GM13977 (cell line): ENCODE measurements at regions not wholly inside any gene's neighbourhood (a gene's known extent, or its start where the extent isn't known, plus 50 kb on each side); places are given as distances from the start of the nearest gene placed in this dataset.

Experiments used
- DNase-seq: peaks from one replicate; pipeline ENCODE4 v3.0.0; 2012; ENCODE audit warnings: low spot score
- in situ Hi-C: fragments of 300-500 bp; cut with MboI; formaldehyde crosslinking; loops from one replicate; pipeline ENCODE4 v1.12.0; 2022; ENCODE audit warnings: low sequenced_read_pairs, low pct_unique_long_range_greater_than_20kb, mixed read lengths, inconsistent platforms; ENCODE audit not compliant: unreplicated experiment
- TF ChIP-seq, protein P1 (sequence below): IDR thresholded peaks from 2 replicates; pipeline ENCODE4 v1.5.1; 2012; ENCODE audit warnings: mild to moderate bottlenecking, control low read depth; ENCODE audit not compliant: insufficient read depth; ENCODE audit errors: extremely low read depth, missing control alignments

DNA sequence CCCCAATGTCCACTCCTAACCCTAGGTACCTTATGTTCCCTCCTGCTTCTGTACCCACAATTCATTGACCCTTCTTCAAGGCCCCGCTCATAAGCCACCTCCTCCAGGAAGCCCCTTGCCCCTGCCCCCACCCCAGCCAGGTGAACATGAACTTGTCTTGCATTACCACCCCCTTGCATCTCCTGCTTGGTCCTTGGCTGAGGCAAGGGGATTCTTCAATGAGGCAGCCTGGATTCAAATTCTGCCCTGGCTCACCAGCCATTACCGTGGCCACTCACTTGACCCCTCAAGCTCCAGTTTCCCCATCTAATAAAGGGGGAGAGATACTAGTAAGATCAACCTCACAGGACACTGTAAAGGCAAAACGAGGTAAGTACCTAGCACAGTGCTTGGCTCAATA is 193.1 kb downstream of the DICER1 start:
- TF ChIP-seq, protein P1, sequence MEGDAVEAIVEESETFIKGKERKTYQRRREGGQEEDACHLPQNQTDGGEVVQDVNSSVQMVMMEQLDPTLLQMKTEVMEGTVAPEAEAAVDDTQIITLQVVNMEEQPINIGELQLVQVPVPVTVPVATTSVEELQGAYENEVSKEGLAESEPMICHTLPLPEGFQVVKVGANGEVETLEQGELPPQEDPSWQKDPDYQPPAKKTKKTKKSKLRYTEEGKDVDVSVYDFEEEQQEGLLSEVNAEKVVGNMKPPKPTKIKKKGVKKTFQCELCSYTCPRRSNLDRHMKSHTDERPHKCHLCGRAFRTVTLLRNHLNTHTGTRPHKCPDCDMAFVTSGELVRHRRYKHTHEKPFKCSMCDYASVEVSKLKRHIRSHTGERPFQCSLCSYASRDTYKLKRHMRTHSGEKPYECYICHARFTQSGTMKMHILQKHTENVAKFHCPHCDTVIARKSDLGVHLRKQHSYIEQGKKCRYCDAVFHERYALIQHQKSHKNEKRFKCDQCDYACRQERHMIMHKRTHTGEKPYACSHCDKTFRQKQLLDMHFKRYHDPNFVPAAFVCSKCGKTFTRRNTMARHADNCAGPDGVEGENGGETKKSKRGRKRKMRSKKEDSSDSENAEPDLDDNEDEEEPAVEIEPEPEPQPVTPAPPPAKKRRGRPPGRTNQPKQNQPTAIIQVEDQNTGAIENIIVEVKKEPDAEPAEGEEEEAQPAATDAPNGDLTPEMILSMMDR: no peak
- no peak for DNase-seq
- in situ Hi-C loops: no loop called here

DNA sequence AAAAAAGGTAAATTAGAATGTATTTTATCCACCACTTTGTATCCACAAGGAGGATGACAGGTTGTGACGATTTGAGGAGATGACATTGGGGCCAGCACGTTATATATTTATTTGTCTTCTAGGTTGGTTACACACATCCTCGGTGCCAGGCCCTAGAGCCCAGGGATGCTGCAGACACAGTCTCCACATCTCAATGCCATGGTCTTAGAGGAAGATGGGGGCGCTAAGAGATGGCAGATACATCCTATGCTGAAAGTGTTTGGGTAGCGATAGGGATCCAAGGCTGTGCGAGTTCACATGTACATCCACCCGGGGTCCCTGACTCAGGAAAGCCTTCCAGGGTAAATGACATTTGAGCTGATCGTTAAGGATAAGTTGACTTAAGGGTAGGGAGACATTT is 193.1 kb upstream of the GSC start:
- DNase-seq: no peak
- in situ Hi-C loops: no loop called here
- TF ChIP-seq, protein P1: no peak

DNA sequence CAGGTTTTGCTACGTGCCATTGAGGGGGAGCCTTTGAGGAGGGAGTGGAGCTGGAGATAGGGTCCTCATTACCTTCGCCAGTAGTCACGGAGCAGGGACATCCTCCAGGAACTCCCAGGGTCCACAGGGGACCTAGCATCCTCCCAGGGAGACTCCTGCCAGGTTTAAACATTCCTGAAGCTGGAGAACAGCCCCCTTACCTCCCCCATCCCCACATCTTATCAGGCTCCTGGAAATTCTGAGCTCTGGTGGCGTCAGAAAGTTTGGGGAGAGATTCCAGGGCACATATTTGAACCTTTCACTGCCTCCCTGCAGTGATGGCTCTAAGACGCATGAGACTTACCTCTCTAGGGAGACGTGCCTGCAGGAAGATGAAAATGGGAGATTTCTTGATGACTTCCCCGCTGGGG is 192.3 kb upstream of the GSC start:
- in situ Hi-C loops: no loop called here
- DNase-seq: no peak
- TF ChIP-seq, protein P1: no peak

DNA sequence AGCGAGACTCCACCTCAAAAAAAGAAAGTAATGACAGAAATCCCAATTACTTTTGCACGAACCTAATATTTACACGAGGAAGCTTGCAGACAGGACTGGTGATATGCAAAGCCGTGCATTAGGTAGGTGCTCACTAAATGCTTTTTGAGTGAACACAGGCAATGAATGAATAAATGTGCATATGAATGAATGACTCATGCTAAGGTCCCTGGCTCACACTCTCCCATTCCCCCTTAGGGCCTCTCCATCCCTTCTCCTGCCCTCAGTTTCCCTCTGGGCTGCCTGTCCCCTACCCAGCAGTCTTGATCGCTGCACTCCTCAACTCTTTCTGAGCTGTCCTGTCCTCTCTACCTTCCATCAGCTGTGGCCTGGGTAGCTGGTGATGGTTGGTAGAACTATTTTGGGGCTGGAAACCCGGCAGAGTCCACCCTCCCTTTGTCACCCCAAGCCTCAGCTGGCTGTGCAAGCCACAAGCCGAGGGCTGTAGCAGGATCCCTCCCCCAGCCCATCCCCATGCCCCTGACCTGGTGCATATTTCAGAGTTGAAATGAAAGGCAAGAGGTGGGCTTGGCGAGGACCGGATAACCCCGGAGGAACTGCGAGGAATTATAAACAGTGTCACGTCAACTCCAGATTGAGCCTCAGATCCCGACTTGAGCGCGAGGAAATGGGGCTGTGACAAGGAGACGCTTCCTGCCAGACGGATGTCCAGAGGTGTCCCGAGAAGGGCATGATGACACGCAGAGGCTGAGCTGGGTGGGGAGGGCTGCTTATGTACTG is 191.7 kb upstream of the GSC start:
- in situ Hi-C loops: no loop called here
- DNase-seq: no peak
- TF ChIP-seq, protein P1: no peak

DNA sequence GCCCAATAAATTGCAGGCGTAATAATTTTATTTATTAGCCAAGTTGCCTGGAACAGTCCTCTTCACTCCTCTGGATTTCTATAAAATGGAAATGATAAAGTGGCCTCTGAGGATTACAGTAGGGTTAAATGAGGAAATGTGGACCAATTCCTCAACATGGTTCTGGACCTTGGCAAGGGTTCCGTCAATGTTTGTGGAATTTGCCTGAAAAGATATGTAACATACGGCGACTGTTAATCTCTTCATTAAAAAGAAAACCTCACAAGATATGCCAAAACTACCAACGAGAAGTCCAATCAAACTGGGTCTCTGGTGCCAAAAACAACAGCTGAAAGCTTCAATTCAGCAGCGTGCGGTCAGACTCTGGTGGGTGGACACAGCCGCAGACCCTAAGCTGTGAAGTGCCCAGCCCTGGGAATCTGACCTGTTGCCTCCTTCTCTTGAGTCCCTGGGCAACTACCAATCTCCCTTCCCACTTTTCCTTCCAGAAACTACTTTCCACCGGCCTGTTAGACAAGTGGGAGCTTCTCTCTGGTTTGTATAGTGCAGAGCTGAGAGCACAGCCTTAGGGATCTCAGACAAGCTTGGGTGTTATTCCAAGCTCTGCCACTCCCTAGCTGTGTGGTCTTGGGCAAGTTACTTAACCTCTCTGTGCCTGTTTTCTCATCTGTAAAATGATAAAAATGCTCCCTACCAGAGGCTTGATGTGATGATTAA is 190.5 kb upstream of the GSC start:
- no peak for DNase-seq
- in situ Hi-C loops: no loop called here
- TF ChIP-seq, protein P1: no peak

DNA sequence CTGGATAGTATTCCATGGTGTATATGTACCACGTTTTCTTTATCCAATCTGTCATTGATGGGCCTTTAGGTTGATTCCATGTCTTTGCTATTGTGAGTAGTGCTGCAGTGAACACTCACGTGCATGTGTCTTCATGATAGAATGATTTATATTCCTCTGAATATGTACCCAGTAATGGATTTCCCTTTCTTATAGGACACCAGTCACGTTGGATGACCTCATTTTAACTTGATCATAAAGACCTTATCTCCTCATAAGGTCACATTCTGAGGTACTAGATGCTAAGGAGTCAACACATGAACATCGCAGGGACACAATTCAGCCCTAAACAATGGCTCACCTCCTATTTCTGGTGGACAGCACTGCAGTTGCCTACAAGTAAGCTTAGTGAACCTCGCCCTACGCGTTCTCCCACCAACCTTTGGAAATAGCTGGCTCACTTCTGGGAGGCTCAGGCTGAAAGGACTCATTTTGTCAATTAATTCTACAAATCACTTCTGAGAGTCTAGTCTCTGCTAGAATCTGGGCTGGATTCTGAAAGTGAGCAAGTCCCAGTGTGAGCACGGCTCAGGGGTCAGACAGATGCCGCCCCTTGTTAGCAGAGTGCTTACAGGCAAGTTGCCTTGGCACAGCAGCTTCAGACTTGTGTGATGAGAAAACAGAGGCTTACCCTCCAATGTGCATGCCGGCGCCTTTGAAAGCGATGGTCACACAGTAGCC is 183.8 kb upstream of the GSC start:
- in situ Hi-C loops: no loop called here
- TF ChIP-seq, protein P1: no peak
- DNase-seq: no peak
